PC-3 (cell line): ENCODE measurements at regions not wholly inside any gene's neighbourhood (a gene's known extent, or its start where the extent isn't known, plus 50 kb on each side); places are given as distances from the start of the nearest gene placed in this dataset.

Experiments used
- ATAC-seq: fragments of 200-7000 bp; cut with Tn5 transposase; 2 replicates; pipeline ENCODE4 v1.9.1; 2020; ENCODE audit warnings: mild to moderate bottlenecking, moderate library complexity
- BruUV-seq: library from RNA; stranded (reverse); fragments of 400-500 nt; replicated peaks from 2 replicates; lab custom pipeline; 2021; lab: Mats Ljungman, UMichigan
- CTCF ChIA-PET: fragments of 300-600 bp; sonication (Branson Sonifier 250); formaldehyde crosslinking; loops from one replicate; lab custom pipeline; 2022; ENCODE audit warnings: antibody characterized with exemption; lab: Charles Lee
- POLR2A ChIA-PET: fragments of 300-600 bp; sonication (Branson Sonifier 250); formaldehyde crosslinking; loops from one replicate; lab custom pipeline; 2022; ENCODE audit warnings: antibody characterized with exemption; ENCODE audit not compliant: unreplicated experiment; lab: Charles Lee
- DNase-seq: peaks from one replicate; pipeline ENCODE4 v3.0.0-alpha.2; 2015
- H2AFZ ChIP-seq: fragments of 300-600 bp; sonication (generic); 2 replicates; pipeline ENCODE4 v1.6.0; 2016; ENCODE audit warnings: antibody characterized with exemption, low read length
- H3F3A ChIP-seq: fragments of 300-600 bp; sonication (generic); one replicate; pipeline ENCODE4 v1.6.0; 2017; ENCODE audit warnings: antibody characterized with exemption, low read length, control low read depth, mild to moderate bottlenecking; ENCODE audit not compliant: unreplicated experiment
- H3K27ac ChIP-seq: fragments of 300-600 bp; sonication (generic); 2 replicates; pipeline ENCODE4 v1.5.1; 2016; ENCODE audit warnings: mild to moderate bottlenecking, low read length
- H3K27me3 ChIP-seq: fragments of 300-600 bp; sonication (generic); 2 replicates; pipeline ENCODE4 v1.6.1; 2016; ENCODE audit warnings: low read length, mixed read lengths
- H3K36me3 ChIP-seq: fragments of 300-600 bp; sonication (generic); 2 replicates; pipeline ENCODE4 v1.6.1; 2016; ENCODE audit warnings: low read depth, mixed run types, low read length, mixed read lengths
- H3K4me1 ChIP-seq: fragments of 300-600 bp; sonication (generic); 2 replicates; pipeline ENCODE4 v1.5.1; 2016; ENCODE audit warnings: low read length; ENCODE audit not compliant: insufficient read depth
- H3K4me2 ChIP-seq: fragments of 300-600 bp; sonication (generic); 2 replicates; pipeline ENCODE4 v1.6.0; 2016; ENCODE audit warnings: low read length
- H3K4me3 ChIP-seq: fragments of 300-600 bp; sonication (generic); 2 replicates; pipeline ENCODE4 v1.5.1; 2016; ENCODE audit warnings: mild to moderate bottlenecking, low read length, mixed read lengths
- H3K79me2 ChIP-seq: fragments of 300-600 bp; sonication (generic); 2 replicates; pipeline ENCODE4 v1.6.1; 2017; ENCODE audit warnings: low read length, mixed read lengths
- H3K9ac ChIP-seq: fragments of 300-600 bp; sonication (generic); 2 replicates; pipeline ENCODE4 v1.6.0; 2016; ENCODE audit warnings: mild to moderate bottlenecking, low read length
- H3K9me2 ChIP-seq: fragments of 300-600 bp; sonication (generic); replicated peaks from 2 replicates; pipeline ENCODE4 v1.6.1; 2016; ENCODE audit warnings: mixed run types, low read length, mixed read lengths
- H3K9me3 ChIP-seq: fragments of 300-600 bp; sonication (generic); 2 replicates; pipeline ENCODE4 v1.6.1; 2016; ENCODE audit warnings: low read length, mixed read lengths
- H4K20me1 ChIP-seq: fragments of 300-600 bp; sonication (generic); 2 replicates; pipeline ENCODE4 v1.6.1; 2016; ENCODE audit warnings: low read length, mixed read lengths
- CTCF ChIP-seq: fragments of 300-600 bp; sonication (generic); conservative IDR thresholded peaks from 2 replicates; pipeline ENCODE4 v1.5.1; 2017; ENCODE audit warnings: antibody characterized with exemption, low read depth, mild to moderate bottlenecking, low read length
- EZH2 ChIP-seq: fragments of 300-600 bp; sonication (generic); IDR thresholded peaks from one replicate; pipeline ENCODE4 v1.6.1; 2017; ENCODE audit warnings: antibody characterized with exemption, mild to moderate bottlenecking, low read length; ENCODE audit not compliant: unreplicated experiment
- EZH2phosphoT487 ChIP-seq: fragments of 300-600 bp; sonication (generic); IDR thresholded peaks from 2 replicates; pipeline ENCODE4 v1.6.1; 2018; ENCODE audit warnings: mild to moderate bottlenecking, antibody characterized with exemption, low read length, borderline replicate concordance
- intact Hi-C: fragments of 100-400 bp; cut with micrococcal nuclease; formaldehyde crosslinking; loops from 2 replicates; pipeline ENCODE4 v1.9.0; 2023

GRCh38 chr4:180682776-180683175 is 1560.4 kb upstream of the TENM3 start:
- no peak for TF ChIP-seq CTCF
- TF ChIP-seq EZH2phosphoT487 = no peak
- TF ChIP-seq EZH2 = no peak
- Histone ChIP-seq H3K27me3 (peaks cover 4% of the 10 kb centered on the region; the same call in 1 of the 2 replicates), H3K4me3 (no peak overlapping the region), H3F3A (no peaks in the 10 kb centered on the region), H2AFZ (no peak overlapping the region), H3K9me2 (no peaks in the 10 kb centered on the region), H4K20me1 (no peaks in the 10 kb centered on the region), H3K4me1 (no peaks in the 10 kb centered on the region), H3K27ac (no peak overlapping the region), H3K9me3 (no peaks in the 10 kb centered on the region), H3K79me2 (no peaks in the 10 kb centered on the region), H3K9ac (no peak overlapping the region), H3K4me2 (no peak overlapping the region), H3K36me3 (no peaks in the 10 kb centered on the region)
- ChIA-PET POLR2A (no interaction called here), CTCF (no interaction called here)
- BruUV-seq = no TSS peak
- DNase-seq = no peak
- ATAC-seq = no peak
- intact Hi-C loops = no loop called here

- Histone ChIP-seq H3K9ac (no peak overlapping the region), H3K36me3 (no peaks in the 10 kb centered on the region), H3K4me1 (no peaks in the 10 kb centered on the region), H3K4me3 (no peak overlapping the region), H4K20me1 (no peaks in the 10 kb centered on the region), H3K79me2 (no peaks in the 10 kb centered on the region), H3K9me2 (no peaks in the 10 kb centered on the region), H3K27me3 (peaks cover 4% of the 10 kb centered on the region; the same call in 1 of the 2 replicates), H3K9me3 (no peaks in the 10 kb centered on the region), H3K4me2 (no peak overlapping the region), H3F3A (no peaks in the 10 kb centered on the region), H3K27ac (no peak overlapping the region), H2AFZ (no peak overlapping the region)
- ATAC-seq (no peak), DNase-seq (no peak)
- no peak for TF ChIP-seq EZH2
- no peak for TF ChIP-seq CTCF
- TF ChIP-seq EZH2phosphoT487 = no peak
- intact Hi-C loops = no loop called here
- CTCF ChIA-PET = no interaction called here
- BruUV-seq = no TSS peak
- POLR2A ChIA-PET = no interaction called here
Observed at GRCh38 chr4:180683186-180683585, 1560.0 kb upstream of the TENM3 start.

- Histone ChIP-seq H3F3A (no peaks in the 10 kb centered on the region), H3K9me2 (no peaks in the 10 kb centered on the region), H3K27ac (no peak overlapping the region), H3K4me3 (no peak overlapping the region), H4K20me1 (no peaks in the 10 kb centered on the region), H3K9me3 (no peaks in the 10 kb centered on the region), H3K9ac (no peak overlapping the region), H3K27me3 (peaks cover 4% of the 10 kb centered on the region; the same call in 1 of the 2 replicates), H3K79me2 (no peaks in the 10 kb centered on the region), H2AFZ (no peak overlapping the region), H3K4me1 (no peaks in the 10 kb centered on the region), H3K36me3 (no peaks in the 10 kb centered on the region), H3K4me2 (no peak overlapping the region)
- no peak for TF ChIP-seq EZH2
- TF ChIP-seq CTCF = no peak
- TF ChIP-seq EZH2phosphoT487 = no peak
- intact Hi-C loops = no loop called here
- DNase-seq (no peak), ATAC-seq (no peak)
- ChIA-PET CTCF (no interaction called here), POLR2A (no interaction called here)
- BruUV-seq = no TSS peak
Observed at GRCh38 chr4:180688480-180688879, 1554.7 kb upstream of the TENM3 start.
